Mesendoderm (in vitro differentiated cells): ENCODE measurements at regions not wholly inside any gene's neighbourhood (a gene's known extent, or its start where the extent isn't known, plus 50 kb on each side); places are given as distances from the start of the nearest gene placed in this dataset.

Source experiments
- DNase-seq: peaks from one replicate; pipeline ENCODE4 v3.0.0; 2013
- H2AK5ac ChIP-seq: 2 replicates; pipeline ENCODE4 v1.6.1; 2013; ENCODE audit warnings: low read length, inconsistent platforms
- H2BK120ac ChIP-seq: 2 replicates; pipeline ENCODE4 v1.6.1; 2013; ENCODE audit warnings: low read depth, mild to moderate bottlenecking, low read length, moderate library complexity, mixed read lengths
- H2BK15ac ChIP-seq: replicated peaks from 2 replicates; pipeline ENCODE4 v1.6.1; 2013; ENCODE audit warnings: low read depth, mild to moderate bottlenecking, moderate library complexity
- H2BK5ac ChIP-seq: 2 replicates; pipeline ENCODE4 v1.6.1; 2013; ENCODE audit warnings: low read length, inconsistent platforms
- H3K18ac ChIP-seq: 2 replicates; pipeline ENCODE4 v1.6.1; 2013; ENCODE audit warnings: mild to moderate bottlenecking, low read length, mixed read lengths
- H3K23ac ChIP-seq: one replicate; pipeline ENCODE4 v1.6.1; 2013; ENCODE audit warnings: low read length
- H3K27ac ChIP-seq: 2 replicates; pipeline ENCODE4 v1.5.1; 2013; ENCODE audit warnings: low read depth, mild to moderate bottlenecking, inconsistent platforms, low read length, moderate library complexity
- H3K27me3 ChIP-seq: 2 replicates; pipeline ENCODE4 v1.6.1; 2013; ENCODE audit warnings: low read length, control low read depth, mild to moderate bottlenecking, inconsistent platforms; ENCODE audit not compliant: insufficient read depth, poor library complexity
- H3K36me3 ChIP-seq: 2 replicates; pipeline ENCODE4 v1.6.1; 2013; ENCODE audit warnings: low read length, inconsistent platforms; ENCODE audit not compliant: control insufficient read depth, insufficient read depth
- H3K4ac ChIP-seq: one replicate; pipeline ENCODE4 v1.6.1; 2013; ENCODE audit warnings: low read depth, mild to moderate bottlenecking, low read length, moderate library complexity
- H3K4me1 ChIP-seq: 2 replicates; pipeline ENCODE4 v1.6.1; 2013; ENCODE audit warnings: low read depth, low read length, inconsistent platforms; ENCODE audit not compliant: control insufficient read depth
- H3K4me2 ChIP-seq: 2 replicates; pipeline ENCODE4 v1.6.1; 2013; ENCODE audit warnings: low read length
- H3K4me3 ChIP-seq: 2 replicates; pipeline ENCODE4 v1.5.1; 2013; ENCODE audit warnings: mild to moderate bottlenecking, low read length
- H3K56ac ChIP-seq: one replicate; pipeline ENCODE4 v1.6.1; 2013; ENCODE audit warnings: low read length
- H3K79me1 ChIP-seq: 2 replicates; pipeline ENCODE4 v1.6.1; 2013; ENCODE audit warnings: low read length, inconsistent platforms
- H3K79me2 ChIP-seq: 2 replicates; pipeline ENCODE4 v1.6.1; 2013; ENCODE audit warnings: mild to moderate bottlenecking, low read length; ENCODE audit not compliant: control insufficient read depth, insufficient read depth
- H3K9ac ChIP-seq: 2 replicates; pipeline ENCODE4 v1.6.1; 2013; ENCODE audit warnings: low read length, inconsistent platforms
- H4K5ac ChIP-seq: one replicate; pipeline ENCODE4 v1.6.1; 2013; ENCODE audit warnings: low read length
- H4K8ac ChIP-seq: one replicate; pipeline ENCODE4 v1.6.1; 2013; ENCODE audit warnings: low read depth, mild to moderate bottlenecking, control low read depth, low read length, moderate library complexity
- WGBS: extraction: QIAGEN DNeasy Blood & Tissue Kit; methylation state at CpG from one replicate; pipeline ENCODE4 v1.1.7; 2013; ENCODE audit warnings: low lambda C conversion rate, missing lambda C conversion rate; ENCODE audit not compliant: insufficient coverage; ENCODE audit errors: extremely low coverage; 5-methylcytosine and 5-hydroxymethylcytosine counted together

- no CpG with 5 or more reads among the region's 1 CpG for WGBS
- H3K4me1 ChIP-seq = peaks cover 10% of the 10 kb centered on the region
- no peaks in the 10 kb centered on the region for H3K79me2 ChIP-seq
- no peaks in the 10 kb centered on the region for H3K79me1 ChIP-seq
- no peaks in the 10 kb centered on the region for H3K27me3 ChIP-seq
- no peak overlapping the region for H4K8ac ChIP-seq
- H2AK5ac ChIP-seq = no peak overlapping the region
- no peak overlapping the region for H3K9ac ChIP-seq
- H3K27ac ChIP-seq = no peak overlapping the region
- peak overlapping the region; percentile 56 for H3K18ac ChIP-seq
- H3K4me2 ChIP-seq = no peak overlapping the region
- H4K5ac ChIP-seq = no peak overlapping the region
- peak; percentile 65 for DNase-seq
- H3K4ac ChIP-seq = no peak overlapping the region
- no peak overlapping the region for H3K4me3 ChIP-seq
- no peaks in the 10 kb centered on the region for H3K36me3 ChIP-seq
- H2BK120ac ChIP-seq = no peak overlapping the region
- H3K23ac ChIP-seq = no peak overlapping the region
- no peak overlapping the region for H2BK15ac ChIP-seq
- H2BK5ac ChIP-seq = peak overlapping the region; percentile 28
- peak overlapping the region; percentile 28 for H3K56ac ChIP-seq
These were observed 231.7 kb upstream of the CCDC150 start for GRCh38 chr2:196407675-196408264.

- Histone ChIP-seq H3K4me2 (no peak overlapping the region), H2BK120ac (no peak overlapping the region), H3K23ac (peak overlapping the region; percentile 17), H3K4me3 (no peak overlapping the region), H3K36me3 (no peaks in the 10 kb centered on the region), H3K4me1 (peaks cover 10% of the 10 kb centered on the region), H3K79me2 (no peaks in the 10 kb centered on the region), H3K9ac (no peak overlapping the region), H4K5ac (no peak overlapping the region), H2AK5ac (no peak overlapping the region), H3K4ac (peak overlapping the region; percentile 81), H3K56ac (no peak overlapping the region), H3K27ac (no peak overlapping the region), H3K27me3 (no peaks in the 10 kb centered on the region), H3K18ac (peak overlapping the region; percentile 62), H4K8ac (no peak overlapping the region), H2BK15ac (peak overlapping the region; percentile 20), H3K79me1 (no peaks in the 10 kb centered on the region), H2BK5ac (peak overlapping the region; percentile 59)
- DNase-seq = no peak
- WGBS = no CpG with 5 or more reads among the region's 3 CpGs
These were observed 230.1 kb upstream of the CCDC150 start for GRCh38 chr2:196409376-196409775.

DNA sequence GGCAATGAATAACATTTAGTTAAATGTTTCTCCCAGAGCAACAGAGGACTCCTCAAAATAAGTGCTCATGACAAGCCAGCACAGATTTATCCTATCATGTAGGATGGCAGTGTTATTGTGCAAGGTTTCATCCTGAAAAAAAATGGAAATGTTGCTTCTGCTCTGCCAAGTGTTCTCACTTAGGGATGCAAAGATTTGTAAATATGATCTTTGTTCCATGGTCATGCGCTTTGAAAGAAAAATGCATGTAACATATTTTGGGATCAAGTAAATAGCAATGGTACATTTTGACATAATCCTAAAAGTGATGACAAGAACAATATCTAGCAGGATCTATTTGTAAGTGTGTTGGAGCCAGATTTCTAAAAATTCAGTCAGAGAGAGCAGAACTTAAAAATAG is 229.5 kb upstream of the CCDC150 start:
- no peak overlapping the region for H3K4ac ChIP-seq
- no CpG with 5 or more reads among the region's 1 CpG for WGBS
- H3K4me1 ChIP-seq = peaks cover 10% of the 10 kb centered on the region
- no peak overlapping the region for H3K18ac ChIP-seq
- H2AK5ac ChIP-seq = no peak overlapping the region
- H3K36me3 ChIP-seq = no peaks in the 10 kb centered on the region
- H2BK5ac ChIP-seq = no peak overlapping the region
- no peaks in the 10 kb centered on the region for H3K27me3 ChIP-seq
- DNase-seq = no peak
- no peak overlapping the region for H3K4me2 ChIP-seq
- no peak overlapping the region for H3K23ac ChIP-seq
- H3K4me3 ChIP-seq = no peak overlapping the region
- H4K8ac ChIP-seq = no peak overlapping the region
- no peaks in the 10 kb centered on the region for H3K79me2 ChIP-seq
- H3K79me1 ChIP-seq = no peaks in the 10 kb centered on the region
- no peak overlapping the region for H4K5ac ChIP-seq
- no peak overlapping the region for H3K9ac ChIP-seq
- no peak overlapping the region for H2BK120ac ChIP-seq
- H3K27ac ChIP-seq = no peak overlapping the region
- H3K56ac ChIP-seq = no peak overlapping the region
- no peak overlapping the region for H2BK15ac ChIP-seq

- no peak overlapping the region for H4K8ac ChIP-seq
- H3K4ac ChIP-seq = no peak overlapping the region
- H3K56ac ChIP-seq = no peak overlapping the region
- H3K4me3 ChIP-seq = no peak overlapping the region
- no peak overlapping the region for H3K9ac ChIP-seq
- no peak overlapping the region for H2AK5ac ChIP-seq
- H3K79me1 ChIP-seq = no peaks in the 10 kb centered on the region
- DNase-seq = peak; percentile 47
- H3K4me2 ChIP-seq = no peak overlapping the region
- H3K27ac ChIP-seq = no peak overlapping the region
- no peak overlapping the region for H2BK15ac ChIP-seq
- H3K27me3 ChIP-seq = no peaks in the 10 kb centered on the region
- H3K4me1 ChIP-seq = peaks cover 7% of the 10 kb centered on the region
- no peak overlapping the region for H3K18ac ChIP-seq
- no peaks in the 10 kb centered on the region for H3K79me2 ChIP-seq
- no peak overlapping the region for H4K5ac ChIP-seq
- WGBS = no CpG with 5 or more reads among the region's 6 CpGs
- no peak overlapping the region for H2BK120ac ChIP-seq
- no peak overlapping the region for H3K23ac ChIP-seq
- no peaks in the 10 kb centered on the region for H3K36me3 ChIP-seq
- H2BK5ac ChIP-seq = no peak overlapping the region
These were observed 225.7 kb upstream of the CCDC150 start for GRCh38 chr2:196413821-196414274.

DNA sequence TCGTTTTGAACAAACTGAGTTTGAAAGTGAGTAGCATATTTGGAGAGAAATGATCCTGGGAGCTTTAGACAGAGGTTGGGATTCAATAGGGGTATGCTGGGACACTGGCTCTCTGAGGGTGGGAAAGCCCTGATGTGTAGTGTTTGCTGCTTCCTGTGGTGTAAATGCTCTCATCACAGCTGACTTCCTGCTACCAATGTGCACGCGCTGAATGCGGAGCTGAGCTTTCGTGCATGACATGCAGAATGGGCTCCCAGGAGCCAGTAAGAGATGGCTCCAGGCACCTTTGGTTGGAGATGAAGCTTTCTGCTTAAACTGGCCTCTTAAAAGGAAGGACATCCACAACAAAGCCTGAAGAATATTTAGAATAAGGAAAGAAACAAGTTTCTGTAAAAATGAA is 224.1 kb upstream of the CCDC150 start:
- H3K18ac ChIP-seq = no peak overlapping the region
- H3K27ac ChIP-seq = no peak overlapping the region
- no peak overlapping the region for H3K4ac ChIP-seq
- no peaks in the 10 kb centered on the region for H3K27me3 ChIP-seq
- no peak for DNase-seq
- peaks cover 2% of the 10 kb centered on the region for H3K4me1 ChIP-seq
- H2AK5ac ChIP-seq = no peak overlapping the region
- H3K9ac ChIP-seq = no peak overlapping the region
- H2BK5ac ChIP-seq = no peak overlapping the region
- no peak overlapping the region for H3K23ac ChIP-seq
- H3K36me3 ChIP-seq = no peaks in the 10 kb centered on the region
- H3K79me2 ChIP-seq = no peaks in the 10 kb centered on the region
- no CpG with 5 or more reads among the region's 5 CpGs for WGBS
- H4K8ac ChIP-seq = no peak overlapping the region
- H2BK15ac ChIP-seq = no peak overlapping the region
- H2BK120ac ChIP-seq = no peak overlapping the region
- H3K56ac ChIP-seq = no peak overlapping the region
- no peak overlapping the region for H4K5ac ChIP-seq
- H3K4me3 ChIP-seq = no peak overlapping the region
- H3K4me2 ChIP-seq = no peak overlapping the region
- H3K79me1 ChIP-seq = no peaks in the 10 kb centered on the region

- WGBS = no CpG with 5 or more reads among the region's 3 CpGs
- Histone ChIP-seq H3K23ac (no peak overlapping the region), H3K56ac (no peak overlapping the region), H4K8ac (no peak overlapping the region), H2BK15ac (no peak overlapping the region), H3K79me1 (no peaks in the 10 kb centered on the region), H3K18ac (no peak overlapping the region), H4K5ac (no peak overlapping the region), H2BK5ac (no peak overlapping the region), H3K79me2 (no peaks in the 10 kb centered on the region), H3K27ac (no peak overlapping the region), H3K4ac (no peak overlapping the region), H2AK5ac (no peak overlapping the region), H3K4me3 (no peak overlapping the region), H3K27me3 (no peaks in the 10 kb centered on the region), H3K9ac (no peak overlapping the region), H2BK120ac (no peak overlapping the region), H3K4me1 (no peaks in the 10 kb centered on the region), H3K4me2 (no peak overlapping the region), H3K36me3 (no peaks in the 10 kb centered on the region)
- no peak for DNase-seq
These were observed 219.4 kb upstream of the CCDC150 start for GRCh38 chr2:196420143-196420542.
